Thymus (tissue), 11 donors: ENCODE measurements at regions not wholly inside any gene's neighbourhood (a gene's known extent, or its start where the extent isn't known, plus 50 kb on each side); places are given as distances from the start of the nearest gene placed in this dataset.

Source experiments
- DNase-seq, 9 donors: peaks; one replicate each; pipeline ENCODE4 v3.0.0-alpha.2; 2013; ENCODE audit warnings: low spot score in 9 of 9, low read depth in 6 of 9, missing footprints in 1 of 9
- H3K27ac ChIP-seq, 2 donors: one replicate each; pipeline ENCODE4 v1.5.1; 2013; ENCODE audit warnings: control low read depth in 1 of 2, low read depth in 1 of 2, low read length in 1 of 2, mild to moderate bottlenecking in 1 of 2, moderate library complexity in 1 of 2
- H3K27me3 ChIP-seq, 2 donors: one replicate each; pipeline ENCODE4 v1.5.1; 2013; ENCODE audit warnings: low read length in 1 of 2; ENCODE audit not compliant: control insufficient read depth in 2 of 2, insufficient read depth in 1 of 2
- H3K36me3 ChIP-seq, 2 donors: one replicate each; pipeline ENCODE4 v1.5.1; 2013; ENCODE audit warnings: low read length in 1 of 2, mild to moderate bottlenecking in 1 of 2, moderate library complexity in 1 of 2; ENCODE audit not compliant: control insufficient read depth in 2 of 2, insufficient read depth in 2 of 2
- H3K4me1 ChIP-seq, 2 donors: one replicate each; pipeline ENCODE4 v1.5.1; 2013; ENCODE audit warnings: low read length in 2 of 2; ENCODE audit not compliant: control insufficient read depth in 2 of 2, insufficient read depth in 2 of 2
- H3K4me3 ChIP-seq, 2 donors: one replicate each; pipeline ENCODE4 v1.5.1; 2013; ENCODE audit warnings: low read length in 2 of 2, control low read depth in 1 of 2, mild to moderate bottlenecking in 1 of 2
- H3K9me3 ChIP-seq, 2 donors: one replicate each; pipeline ENCODE4 v1.5.1; 2013; ENCODE audit warnings: low read length in 1 of 2, mild to moderate bottlenecking in 1 of 2; ENCODE audit not compliant: control insufficient read depth in 2 of 2, insufficient read depth in 1 of 2
- WGBS: extraction: QIAGEN DNeasy Blood & Tissue Kit; methylation state at CpG from one replicate; pipeline ENCODE4 v1.1.7; 2013; 5-methylcytosine and 5-hydroxymethylcytosine counted together
- donor health status: healthy.

- H3K27me3 ChIP-seq: no peaks in the 10 kb centered on the region
- H3K36me3 ChIP-seq: no peaks in the 10 kb centered on the region
- H3K4me1 ChIP-seq: no peaks in the 10 kb centered on the region
- H3K27ac ChIP-seq: no peak overlapping the region
- WGBS: 91% methylated on average over 4 of the region's 4 CpGs
- no peak overlapping the region for H3K4me3 ChIP-seq
- no peaks in the 10 kb centered on the region for H3K9me3 ChIP-seq
- no peak for DNase-seq
Observed at GRCh38 chr18:49698525-49699025, 114.8 kb downstream of the ACAA2 start.

- H3K36me3 ChIP-seq: no peaks in the 10 kb centered on the region
- no peaks in the 10 kb centered on the region for H3K9me3 ChIP-seq
- no peak overlapping the region for H3K4me3 ChIP-seq
- no peak for DNase-seq
- H3K27ac ChIP-seq: no peak overlapping the region
- H3K27me3 ChIP-seq: no peaks in the 10 kb centered on the region
- 91% methylated on average over 7 of the region's 7 CpGs for WGBS
- no peaks in the 10 kb centered on the region for H3K4me1 ChIP-seq
Observed at GRCh38 chr18:49697757-49698524, 115.4 kb downstream of the ACAA2 start.

- Histone ChIP-seq H3K36me3 (no peaks in the 10 kb centered on the region), H3K9me3 (no peaks in the 10 kb centered on the region), H3K27me3 (no peaks in the 10 kb centered on the region), H3K27ac (no peak overlapping the region), H3K4me3 (no peak overlapping the region), H3K4me1 (no peaks in the 10 kb centered on the region)
- 92% methylated on average over 4 of the region's 4 CpGs for WGBS
- no peak for DNase-seq
Observed at GRCh38 chr18:49697049-49697448, 116.3 kb downstream of the ACAA2 start.

- H3K4me1 ChIP-seq: no peaks in the 10 kb centered on the region
- H3K27ac ChIP-seq: no peak overlapping the region
- no peaks in the 10 kb centered on the region for H3K9me3 ChIP-seq
- no peaks in the 10 kb centered on the region for H3K27me3 ChIP-seq
- no peak for DNase-seq
- 94% methylated on average over 1 of the region's 1 CpG for WGBS
- no peaks in the 10 kb centered on the region for H3K36me3 ChIP-seq
- no peak overlapping the region for H3K4me3 ChIP-seq
Observed at GRCh38 chr18:49694402-49694801, 118.9 kb downstream of the ACAA2 start.

GRCh38 chr18:49693717-49694005, 119.7 kb downstream of the ACAA2 start:
- Histone ChIP-seq H3K27me3 (no peaks in the 10 kb centered on the region), H3K27ac (no peak overlapping the region), H3K36me3 (no peaks in the 10 kb centered on the region), H3K4me1 (no peaks in the 10 kb centered on the region), H3K9me3 (no peaks in the 10 kb centered on the region), H3K4me3 (no peak overlapping the region)
- WGBS: 87% methylated on average over 4 of the region's 4 CpGs
- no peak for DNase-seq

GRCh38 chr18:49692906-49693716, 120.2 kb downstream of the ACAA2 start:
- WGBS: 91% methylated on average over 10 of the region's 10 CpGs
- no peak for DNase-seq
- Histone ChIP-seq H3K4me1 (no peaks in the 10 kb centered on the region), H3K27me3 (no peaks in the 10 kb centered on the region), H3K27ac (no peak overlapping the region), H3K36me3 (no peaks in the 10 kb centered on the region), H3K9me3 (no peaks in the 10 kb centered on the region), H3K4me3 (no peak overlapping the region)

GRCh38 chr18:49691177-49691608, 122.1 kb downstream of the ACAA2 start:
- no peak overlapping the region for H3K27ac ChIP-seq
- H3K4me3 ChIP-seq: no peak overlapping the region
- DNase-seq: no peak
- H3K36me3 ChIP-seq: no peaks in the 10 kb centered on the region
- H3K9me3 ChIP-seq: no peaks in the 10 kb centered on the region
- no peaks in the 10 kb centered on the region for H3K4me1 ChIP-seq
- no peaks in the 10 kb centered on the region for H3K27me3 ChIP-seq
- 79% methylated on average over 2 of the region's 2 CpGs for WGBS

- no peaks in the 10 kb centered on the region for H3K4me1 ChIP-seq
- H3K27ac ChIP-seq: no peak overlapping the region
- H3K4me3 ChIP-seq: no peak overlapping the region
- DNase-seq: no peak
- no peaks in the 10 kb centered on the region for H3K9me3 ChIP-seq
- 78% methylated on average over 3 of the region's 3 CpGs for WGBS
- no peaks in the 10 kb centered on the region for H3K27me3 ChIP-seq
- no peaks in the 10 kb centered on the region for H3K36me3 ChIP-seq
Observed at GRCh38 chr18:49690312-49690711, 123.0 kb downstream of the ACAA2 start.

- Histone ChIP-seq H3K4me1 (no peaks in the 10 kb centered on the region), H3K36me3 (no peaks in the 10 kb centered on the region), H3K27me3 (no peaks in the 10 kb centered on the region), H3K4me3 (no peak overlapping the region), H3K27ac (no peak overlapping the region), H3K9me3 (no peaks in the 10 kb centered on the region)
- no peak for DNase-seq
- 34% methylated on average over 6 of the region's 6 CpGs for whole genome bisulfite sequencing
Observed at GRCh38 chr18:49685231-49685942, 123.5 kb downstream of the LIPG start.
